GM12878 (cell line): ENCODE measurements at regions not wholly inside any gene's neighbourhood (a gene's known extent, or its start where the extent isn't known, plus 50 kb on each side); places are given as distances from the start of the nearest gene placed in this dataset.

Experiments
- ATAC-seq: fragments of 200-7000 bp; cut with Tn5 transposase; 3 replicates; pipeline ENCODE4 v1.9.1; 2020; ENCODE audit warnings: mild to moderate bottlenecking, moderate library complexity
- BruUV-seq: library from RNA; stranded (reverse); fragments of 400-500 nt; replicated peaks from 2 replicates; lab custom pipeline; 2021; lab: Mats Ljungman, UMichigan
- CTCF ChIA-PET: fragments of 300-600 bp; sonication (Branson Sonifier 250); formaldehyde crosslinking; extraction: SDS; loops from one replicate; lab custom pipeline; 2021; ENCODE audit warnings: inconsistent platforms; lab: Yijun Ruan, JAX
- POLR2A ChIA-PET: fragments of 350-600 bp; formaldehyde crosslinking; extraction: SDS; loops from one replicate; lab custom pipeline; 2021; ENCODE audit warnings: inconsistent platforms; lab: Charles Lee
- RAD21 ChIA-PET: fragments of 300-600 bp; sonication (Branson Sonifier 250); formaldehyde crosslinking; loops from one replicate; lab custom pipeline; 2023; ENCODE audit warnings: antibody characterized with exemption; ENCODE audit not compliant: unreplicated experiment; lab: Charles Lee
- SMC1A ChIA-PET: fragments of 300-600 bp; sonication (Branson Sonifier 250); formaldehyde crosslinking; loops from one replicate; lab custom pipeline; 2023; ENCODE audit not compliant: unreplicated experiment, uncharacterized antibody; lab: Charles Lee
- DNase-seq: peaks from one replicate; pipeline ENCODE4 v3.0.0-alpha.2; 2011; ENCODE audit warnings: low read depth, low spot score
- FAIRE-seq: peaks from 3 replicates; lab custom pipeline; 2011; peaks lifted over from hg19 to GRCh38; lab: Jason Lieb, UNC
- H2AFZ ChIP-seq: 2 replicates; pipeline ENCODE4 v1.6.0; 2011; ENCODE audit warnings: low read depth, low read length, control low read depth; ENCODE audit not compliant: control insufficient read depth
- H3K27ac ChIP-seq: 2 replicates; pipeline ENCODE4 v1.5.1; 2011; ENCODE audit warnings: control low read depth; ENCODE audit not compliant: control insufficient read depth, insufficient read depth
- H3K27me3 ChIP-seq, 2 experiments: replicated peaks in 1 of 2; 2 replicates each; pipeline versions ENCODE4 v1.6.0 to v1.6.1; 2011; ENCODE audit warnings: low read length in 1 of 2; ENCODE audit not compliant: control insufficient read depth in 2 of 2, insufficient read depth in 2 of 2
- H3K36me3 ChIP-seq, 2 experiments: 2 replicates each; pipeline ENCODE4 v1.5.1; 2011; ENCODE audit warnings: low read length in 1 of 2; ENCODE audit not compliant: control insufficient read depth in 2 of 2, insufficient read depth in 2 of 2
- H3K4me1 ChIP-seq: 2 replicates; pipeline ENCODE4 v1.6.1; 2011; ENCODE audit warnings: mild to moderate bottlenecking, low read length, moderate library complexity, mixed read lengths; ENCODE audit not compliant: control insufficient read depth, insufficient read depth
- H3K4me2 ChIP-seq: 2 replicates; pipeline ENCODE4 v1.6.0; 2011; ENCODE audit warnings: control low read depth; ENCODE audit not compliant: control insufficient read depth, insufficient read depth
- H3K4me3 ChIP-seq: fragments of 200-600 bp; sonication (generic); 2 replicates; pipeline ENCODE4 v1.5.1; 2016
- H3K79me2 ChIP-seq: 2 replicates; pipeline ENCODE4 v1.6.0; 2011; ENCODE audit warnings: low read length; ENCODE audit not compliant: control insufficient read depth, insufficient read depth
- H3K9ac ChIP-seq: 2 replicates; pipeline ENCODE4 v1.8.0; 2011; ENCODE audit warnings: low read length, control low read depth, mixed read lengths; ENCODE audit not compliant: control insufficient read depth, insufficient read depth
- H3K9me3 ChIP-seq: replicated peaks from 3 replicates; pipeline ENCODE4 v1.5.1; 2011; ENCODE audit warnings: mild to moderate bottlenecking, low read length; ENCODE audit not compliant: control insufficient read depth, insufficient read depth
- H4K20me1 ChIP-seq: 2 replicates; pipeline ENCODE4 v1.6.0; 2011; ENCODE audit not compliant: control insufficient read depth, insufficient read depth
- EGR1 ChIP-seq, 2 experiments: IDR thresholded peaks; 1 replicate in 1 of 2; 2 replicates in 1 of 2; pipeline ENCODE4 v1.6.1; 2011 to 2012; ENCODE audit warnings: low read depth in 2 of 2, low read length in 2 of 2, borderline replicate concordance in 1 of 2, mild to moderate bottlenecking in 1 of 2, moderate library complexity in 1 of 2
- EZH2 ChIP-seq: IDR thresholded peaks from 2 replicates; pipeline ENCODE4 v1.6.1; 2012; ENCODE audit warnings: low read depth, mild to moderate bottlenecking, control low read depth, inconsistent platforms, low read length, borderline replicate concordance; ENCODE audit not compliant: control insufficient read depth
- MTA2 ChIP-seq: fragments of 450-650 bp; IDR thresholded peaks from 2 replicates; pipeline ENCODE4 v1.6.1; 2016; ENCODE audit warnings: low read depth, mild to moderate bottlenecking, moderate library complexity
- NR2C1 ChIP-seq: fragments of 450-650 bp; IDR thresholded peaks from 2 replicates; pipeline ENCODE4 v1.6.1; 2017; ENCODE audit warnings: antibody characterized with exemption, mild to moderate bottlenecking, moderate library complexity
- NRF1 ChIP-seq: conservative IDR thresholded peaks from 2 replicates; pipeline ENCODE4 v1.6.1; 2011; ENCODE audit warnings: mild to moderate bottlenecking, low read depth, low read length, improper control_type of control experiment
- RAD51 ChIP-seq: fragments of 450-650 bp; IDR thresholded peaks from 2 replicates; pipeline ENCODE4 v1.6.1; 2016; ENCODE audit warnings: moderate library complexity, mild to moderate bottlenecking, inconsistent platforms
- RFX5 ChIP-seq: IDR thresholded peaks from 2 replicates; pipeline ENCODE4 v1.6.1; 2011; ENCODE audit warnings: low read depth, low read length, improper control_type of control experiment
- SMAD1 ChIP-seq: fragments of 450-650 bp; IDR thresholded peaks from 2 replicates; pipeline ENCODE4 v1.6.1; 2018; ENCODE audit warnings: mild to moderate bottlenecking, low read depth; ENCODE audit not compliant: partially characterized antibody
- SMC3 ChIP-seq: IDR thresholded peaks from 2 replicates; pipeline ENCODE4 v1.6.1; 2011; ENCODE audit warnings: low read length, improper control_type of control experiment, borderline replicate concordance
- STAT1 ChIP-seq: fragments of 450-650 bp; conservative IDR thresholded peaks from 2 replicates; pipeline ENCODE4 v1.6.1; 2014; ENCODE audit warnings: antibody characterized with exemption, mild to moderate bottlenecking
- TCF12 ChIP-seq: IDR thresholded peaks from 2 replicates; pipeline ENCODE4 v1.6.1; 2011; ENCODE audit warnings: low read depth, mild to moderate bottlenecking, low read length
- ZNF207 ChIP-seq: fragments of 450-650 bp; IDR thresholded peaks from 2 replicates; pipeline ENCODE4 v1.6.1; 2014; ENCODE audit warnings: antibody characterized with exemption, mild to moderate bottlenecking, borderline replicate concordance
- ZNF384 ChIP-seq: IDR thresholded peaks from 2 replicates; pipeline ENCODE4 v1.6.1; 2012; ENCODE audit warnings: low read depth, mild to moderate bottlenecking, low read length, improper control_type of control experiment, borderline replicate concordance
- in situ Hi-C: fragments of 300-500 bp; cut with MboI; formaldehyde crosslinking; loops from 9 replicates; pipeline ENCODE4 v1.14.3; 2018; ENCODE audit warnings: mixed read lengths
- intact Hi-C: fragments of 100-400 bp; cut with micrococcal nuclease; formaldehyde crosslinking; loops from one replicate; pipeline ENCODE4 v1.14.2; 2022; ENCODE audit not compliant: unreplicated experiment
- TF ChIP-seq, protein P1 (sequence below): fragments of 450-650 bp; formaldehyde crosslinking; IDR thresholded peaks from 2 replicates; pipeline ENCODE4 v1.4.0; 2022; ENCODE audit warnings: mild to moderate bottlenecking, moderate library complexity
- TF ChIP-seq, protein P2 (sequence below): fragments of 450-650 bp; IDR thresholded peaks from 2 replicates; pipeline ENCODE4 v1.6.1; 2017; ENCODE audit warnings: antibody characterized with exemption, mild to moderate bottlenecking, moderate library complexity
- TF ChIP-seq, protein P3 (sequence below): IDR thresholded peaks from 2 replicates; pipeline ENCODE4 v1.6.1; 2011; ENCODE audit warnings: low read depth, mild to moderate bottlenecking, low read length, moderate library complexity, borderline replicate concordance; ENCODE audit errors: extremely low read depth
- TF ChIP-seq, protein P4 (sequence below): IDR thresholded peaks from 2 replicates; pipeline ENCODE4 v1.6.1; 2011; ENCODE audit warnings: borderline replicate concordance, low read depth, mild to moderate bottlenecking, moderate library complexity, mixed read lengths, low read length; ENCODE audit not compliant: insufficient read depth; ENCODE audit errors: extremely low read length

DNA sequence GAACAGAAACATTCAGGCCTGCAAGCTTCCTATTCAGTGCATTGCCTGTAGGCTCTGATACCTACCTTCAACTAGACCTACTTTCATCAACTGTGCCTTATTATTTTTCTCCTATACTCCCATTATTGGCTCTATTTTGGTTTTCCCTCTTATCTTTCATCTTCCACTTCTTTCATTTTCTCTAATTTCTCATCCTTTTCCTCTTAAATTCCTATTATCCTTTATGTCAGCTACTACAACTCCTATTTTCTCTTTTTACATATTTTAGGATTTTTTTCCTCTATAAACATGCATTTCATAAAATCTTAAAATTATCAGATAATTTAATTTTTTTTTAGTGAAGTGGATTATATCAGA, 61.6 kb upstream of the PRDM8 start:
- Histone ChIP-seq H3K27me3 (no peaks in the 10 kb centered on the region), H3K4me3 (no peak overlapping the region), H3K79me2 (no peaks in the 10 kb centered on the region), H3K36me3 (no peaks in the 10 kb centered on the region), H3K9ac (no peak overlapping the region), H3K27ac (no peak overlapping the region), H2AFZ (no peak overlapping the region), H3K4me1 (peaks cover 3% of the 10 kb centered on the region; the same call in 1 of the 2 replicates), H4K20me1 (no peaks in the 10 kb centered on the region)
- ChIA-PET POLR2A (interaction anchor here (0.6 kb wide), 1 partner anchor 99 kb away, joined by 3 read pairs; no protein-coding TSS in a partner anchor), RAD21 (no interaction called here), CTCF (interaction anchor here (2.7 kb wide), 1 partner anchor 10 kb away, joined by 17 read pairs; no protein-coding TSS in a partner anchor)
- intact Hi-C loops, result no loop called here
- BruUV-seq, result no TSS peak
- no peak for FAIRE-seq
- no peak for ATAC-seq
- in situ Hi-C loops, result no loop called here
- DNase-seq, result no peak
- TF ChIP-seq EGR1 (IDR thresholded peaks at IDR 0.05; ENCODE audit: borderline replicate concordance in 1 of 2, low read depth in 2 of 2, low read length in 2 of 2), result no peak
- TF ChIP-seq EZH2, result no peak
- TF ChIP-seq MTA2, result no peak
- TF ChIP-seq, protein P1, sequence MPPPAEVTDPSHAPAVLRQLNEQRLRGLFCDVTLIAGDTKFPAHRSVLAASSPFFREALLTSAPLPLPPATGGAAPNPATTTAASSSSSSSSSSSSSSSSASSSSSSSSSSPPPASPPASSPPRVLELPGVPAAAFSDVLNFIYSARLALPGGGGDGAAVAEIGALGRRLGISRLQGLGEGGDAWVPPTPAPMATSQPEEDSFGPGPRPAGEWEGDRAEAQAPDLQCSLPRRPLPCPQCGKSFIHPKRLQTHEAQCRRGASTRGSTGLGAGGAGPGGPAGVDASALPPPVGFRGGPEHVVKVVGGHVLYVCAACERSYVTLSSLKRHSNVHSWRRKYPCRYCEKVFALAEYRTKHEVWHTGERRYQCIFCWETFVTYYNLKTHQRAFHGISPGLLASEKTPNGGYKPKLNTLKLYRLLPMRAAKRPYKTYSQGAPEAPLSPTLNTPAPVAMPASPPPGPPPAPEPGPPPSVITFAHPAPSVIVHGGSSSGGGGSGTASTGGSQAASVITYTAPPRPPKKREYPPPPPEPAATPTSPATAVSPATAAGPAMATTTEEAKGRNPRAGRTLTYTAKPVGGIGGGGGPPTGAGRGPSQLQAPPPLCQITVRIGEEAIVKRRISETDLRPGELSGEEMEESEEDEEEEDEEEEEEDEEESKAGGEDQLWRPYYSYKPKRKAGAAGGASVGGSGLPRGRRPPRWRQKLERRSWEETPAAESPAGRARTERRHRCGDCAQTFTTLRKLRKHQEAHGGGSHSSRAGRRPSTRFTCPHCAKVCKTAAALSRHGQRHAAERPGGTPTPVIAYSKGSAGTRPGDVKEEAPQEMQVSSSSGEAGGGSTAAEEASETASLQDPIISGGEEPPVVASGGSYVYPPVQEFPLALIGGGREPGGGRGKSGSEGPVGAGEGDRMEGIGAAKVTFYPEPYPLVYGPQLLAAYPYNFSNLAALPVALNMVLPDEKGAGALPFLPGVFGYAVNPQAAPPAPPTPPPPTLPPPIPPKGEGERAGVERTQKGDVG (CRISPR knock-in tag), result no peak
- no peak for TF ChIP-seq ZNF207
- TF ChIP-seq RAD51, result no peak
- TF ChIP-seq, protein P2, sequence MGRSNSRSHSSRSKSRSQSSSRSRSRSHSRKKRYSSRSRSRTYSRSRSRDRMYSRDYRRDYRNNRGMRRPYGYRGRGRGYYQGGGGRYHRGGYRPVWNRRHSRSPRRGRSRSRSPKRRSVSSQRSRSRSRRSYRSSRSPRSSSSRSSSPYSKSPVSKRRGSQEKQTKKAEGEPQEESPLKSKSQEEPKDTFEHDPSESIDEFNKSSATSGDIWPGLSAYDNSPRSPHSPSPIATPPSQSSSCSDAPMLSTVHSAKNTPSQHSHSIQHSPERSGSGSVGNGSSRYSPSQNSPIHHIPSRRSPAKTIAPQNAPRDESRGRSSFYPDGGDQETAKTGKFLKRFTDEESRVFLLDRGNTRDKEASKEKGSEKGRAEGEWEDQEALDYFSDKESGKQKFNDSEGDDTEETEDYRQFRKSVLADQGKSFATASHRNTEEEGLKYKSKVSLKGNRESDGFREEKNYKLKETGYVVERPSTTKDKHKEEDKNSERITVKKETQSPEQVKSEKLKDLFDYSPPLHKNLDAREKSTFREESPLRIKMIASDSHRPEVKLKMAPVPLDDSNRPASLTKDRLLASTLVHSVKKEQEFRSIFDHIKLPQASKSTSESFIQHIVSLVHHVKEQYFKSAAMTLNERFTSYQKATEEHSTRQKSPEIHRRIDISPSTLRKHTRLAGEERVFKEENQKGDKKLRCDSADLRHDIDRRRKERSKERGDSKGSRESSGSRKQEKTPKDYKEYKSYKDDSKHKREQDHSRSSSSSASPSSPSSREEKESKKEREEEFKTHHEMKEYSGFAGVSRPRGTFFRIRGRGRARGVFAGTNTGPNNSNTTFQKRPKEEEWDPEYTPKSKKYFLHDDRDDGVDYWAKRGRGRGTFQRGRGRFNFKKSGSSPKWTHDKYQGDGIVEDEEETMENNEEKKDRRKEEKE, result no peak
- TF ChIP-seq RFX5, result no peak
- TF ChIP-seq NR2C1, result no peak
- TF ChIP-seq SMC3, result no peak
- no peak for TF ChIP-seq NRF1
- no peak for TF ChIP-seq SMAD1
- TF ChIP-seq, protein P3, sequence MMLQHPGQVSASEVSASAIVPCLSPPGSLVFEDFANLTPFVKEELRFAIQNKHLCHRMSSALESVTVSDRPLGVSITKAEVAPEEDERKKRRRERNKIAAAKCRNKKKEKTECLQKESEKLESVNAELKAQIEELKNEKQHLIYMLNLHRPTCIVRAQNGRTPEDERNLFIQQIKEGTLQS, result no peak
- TF ChIP-seq, protein P4, sequence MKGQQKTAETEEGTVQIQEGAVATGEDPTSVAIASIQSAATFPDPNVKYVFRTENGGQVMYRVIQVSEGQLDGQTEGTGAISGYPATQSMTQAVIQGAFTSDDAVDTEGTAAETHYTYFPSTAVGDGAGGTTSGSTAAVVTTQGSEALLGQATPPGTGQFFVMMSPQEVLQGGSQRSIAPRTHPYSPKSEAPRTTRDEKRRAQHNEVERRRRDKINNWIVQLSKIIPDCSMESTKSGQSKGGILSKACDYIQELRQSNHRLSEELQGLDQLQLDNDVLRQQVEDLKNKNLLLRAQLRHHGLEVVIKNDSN, result no peak
- TF ChIP-seq TCF12, result no peak
- TF ChIP-seq STAT1, result no peak
- TF ChIP-seq ZNF384, result no peak
- TF ChIP-seq, all 136 proteins: peak for 0
- SMC1A ChIA-PET, result interaction anchor here (1.0 to 1.3 kb wide), 2 partner anchors 7 to 10 kb away, joined by 3 to 4 read pairs; no protein-coding TSS in a partner anchor
- Histone ChIP-seq H3K9me3 (no peaks in the 10 kb centered on the region), H3K4me2 (no peak overlapping the region)
